PFSK-1 (cell line): ENCODE measurements at regions not wholly inside any gene's neighbourhood (a gene's known extent, or its start where the extent isn't known, plus 50 kb on each side); places are given as distances from the start of the nearest gene placed in this dataset.

Experiments
- FOXP2 ChIP-seq: optimal IDR thresholded peaks from 2 replicates; pipeline ENCODE3; 2011; ENCODE audit warnings: borderline replicate concordance, control low read depth, inconsistent platforms; ENCODE audit not compliant: insufficient read depth; ENCODE audit errors: extremely low read length, extremely low read depth
- POLR2AphosphoS5 ChIP-seq: IDR thresholded peaks from 2 replicates; pipeline ENCODE4 v1.6.1; 2012; ENCODE audit warnings: low read depth, mild to moderate bottlenecking, control low read depth, low read length, moderate library complexity
- REST ChIP-seq, 2 experiments: IDR thresholded peaks; 2 replicates each; pipeline versions ENCODE4 v1.6.1 to v1.8.0; 2011 to 2012; ENCODE audit warnings: low read depth in 2 of 2, low read length in 2 of 2, control low read depth in 1 of 2, inconsistent platforms in 1 of 2, mild to moderate bottlenecking in 1 of 2, moderate library complexity in 1 of 2; ENCODE audit not compliant: insufficient read depth in 1 of 2
- SIN3A ChIP-seq: IDR thresholded peaks from 2 replicates; pipeline ENCODE4 v1.6.1; 2012; ENCODE audit warnings: mild to moderate bottlenecking, low read length, moderate library complexity, borderline replicate concordance; ENCODE audit not compliant: insufficient read depth
- TAF1 ChIP-seq: IDR thresholded peaks from 2 replicates; pipeline ENCODE4 v1.6.1; 2012; ENCODE audit warnings: low read length, control low read depth, borderline replicate concordance; ENCODE audit not compliant: insufficient read depth

- TF ChIP-seq FOXP2 = no peak
Measured at GRCh38 chr1:229114850-229115365, 156.0 kb upstream of the RAB4A start.

- TF ChIP-seq FOXP2 = no peak
Measured at GRCh38 chr1:229116114-229116513, 154.8 kb upstream of the RAB4A start.

- TF ChIP-seq REST (IDR thresholded peaks at IDR 0.05; ENCODE audit: insufficient read depth in 1 of 2, low read depth in 2 of 2, low read length in 2 of 2) (no peak), POLR2AphosphoS5 (no peak), TAF1 (no peak), FOXP2 (no peak), SIN3A (no peak)
Measured at GRCh38 chr1:229117664-229118300, 153.1 kb upstream of the RAB4A start.

- TF ChIP-seq TAF1 (no peak), POLR2AphosphoS5 (no peak), FOXP2 (no peak), SIN3A (no peak), REST (IDR thresholded peaks at IDR 0.05; ENCODE audit: insufficient read depth in 1 of 2, low read depth in 2 of 2, low read length in 2 of 2) (no peak)
Measured at GRCh38 chr1:229118477-229119061, 152.3 kb upstream of the RAB4A start.

- TF ChIP-seq FOXP2 = no peak
- TF ChIP-seq REST (IDR thresholded peaks at IDR 0.05; ENCODE audit: insufficient read depth in 1 of 2, low read depth in 2 of 2, low read length in 2 of 2) = no peak
- no peak for TF ChIP-seq TAF1
- no peak for TF ChIP-seq SIN3A
- no peak for TF ChIP-seq POLR2AphosphoS5
Measured at GRCh38 chr1:229119161-229119560, 151.8 kb upstream of the RAB4A start.

- no peak for TF ChIP-seq REST (IDR thresholded peaks at IDR 0.05; ENCODE audit: insufficient read depth in 1 of 2, low read depth in 2 of 2, low read length in 2 of 2)
Measured at GRCh38 chr1:229119876-229120275, 151.0 kb upstream of the RAB4A start.
